GM12864 (cell line): ENCODE measurements at regions not wholly inside any gene's neighbourhood (a gene's known extent, or its start where the extent isn't known, plus 50 kb on each side); places are given as distances from the start of the nearest gene placed in this dataset.
"Not testable (repeated sequence)": the region's sequence is repeated elsewhere in the genome, so short reads cannot be mapped to it uniquely, and the experiment has no call there.

Experiments used
- DNase-seq: peaks from one replicate; pipeline ENCODE4 v3.0.0-alpha.2; 2011; ENCODE audit warnings: low read depth
- H3K4me3 ChIP-seq: 2 replicates; pipeline ENCODE4 v1.5.1; 2011; ENCODE audit warnings: mild to moderate bottlenecking, low read depth, low read length, control low read depth
- TF ChIP-seq, protein P1 (sequence below): IDR thresholded peaks from 2 replicates; pipeline ENCODE4 v1.5.1; 2011; ENCODE audit warnings: low read depth, mild to moderate bottlenecking, moderate library complexity, low read length, control low read depth, inconsistent platforms; ENCODE audit errors: missing control alignments

DNA sequence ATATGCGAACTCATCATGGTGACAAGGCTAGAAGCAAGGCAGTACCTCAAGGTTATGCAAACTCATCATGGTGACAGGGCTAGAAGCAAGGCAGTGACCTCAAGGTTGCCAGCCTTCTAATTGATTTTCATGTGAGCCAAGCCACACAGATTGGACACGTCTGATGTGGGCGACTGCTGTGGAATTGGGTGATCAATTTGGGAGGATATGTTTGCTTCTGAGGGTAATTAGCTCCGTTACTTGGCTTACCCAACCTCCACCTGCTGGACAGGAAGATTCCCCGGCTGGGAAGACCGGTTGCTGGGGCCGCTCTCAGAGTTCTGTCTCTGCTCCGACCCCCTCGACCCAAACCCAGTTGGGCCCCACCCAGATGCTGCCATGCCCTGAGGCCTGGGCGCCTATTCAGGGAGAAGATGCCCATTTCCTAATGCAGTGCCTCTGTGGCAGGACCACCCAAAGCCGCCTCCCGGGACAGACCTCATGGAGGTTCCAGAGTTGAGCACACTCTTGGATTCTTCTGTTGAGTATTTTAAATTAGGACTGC is 69.9 kb upstream of the SHANK2 start:
- H3K4me3 ChIP-seq, result no peak overlapping the region
- TF ChIP-seq, protein P1, sequence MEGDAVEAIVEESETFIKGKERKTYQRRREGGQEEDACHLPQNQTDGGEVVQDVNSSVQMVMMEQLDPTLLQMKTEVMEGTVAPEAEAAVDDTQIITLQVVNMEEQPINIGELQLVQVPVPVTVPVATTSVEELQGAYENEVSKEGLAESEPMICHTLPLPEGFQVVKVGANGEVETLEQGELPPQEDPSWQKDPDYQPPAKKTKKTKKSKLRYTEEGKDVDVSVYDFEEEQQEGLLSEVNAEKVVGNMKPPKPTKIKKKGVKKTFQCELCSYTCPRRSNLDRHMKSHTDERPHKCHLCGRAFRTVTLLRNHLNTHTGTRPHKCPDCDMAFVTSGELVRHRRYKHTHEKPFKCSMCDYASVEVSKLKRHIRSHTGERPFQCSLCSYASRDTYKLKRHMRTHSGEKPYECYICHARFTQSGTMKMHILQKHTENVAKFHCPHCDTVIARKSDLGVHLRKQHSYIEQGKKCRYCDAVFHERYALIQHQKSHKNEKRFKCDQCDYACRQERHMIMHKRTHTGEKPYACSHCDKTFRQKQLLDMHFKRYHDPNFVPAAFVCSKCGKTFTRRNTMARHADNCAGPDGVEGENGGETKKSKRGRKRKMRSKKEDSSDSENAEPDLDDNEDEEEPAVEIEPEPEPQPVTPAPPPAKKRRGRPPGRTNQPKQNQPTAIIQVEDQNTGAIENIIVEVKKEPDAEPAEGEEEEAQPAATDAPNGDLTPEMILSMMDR, result no peak
- DNase-seq, result no peak

DNA sequence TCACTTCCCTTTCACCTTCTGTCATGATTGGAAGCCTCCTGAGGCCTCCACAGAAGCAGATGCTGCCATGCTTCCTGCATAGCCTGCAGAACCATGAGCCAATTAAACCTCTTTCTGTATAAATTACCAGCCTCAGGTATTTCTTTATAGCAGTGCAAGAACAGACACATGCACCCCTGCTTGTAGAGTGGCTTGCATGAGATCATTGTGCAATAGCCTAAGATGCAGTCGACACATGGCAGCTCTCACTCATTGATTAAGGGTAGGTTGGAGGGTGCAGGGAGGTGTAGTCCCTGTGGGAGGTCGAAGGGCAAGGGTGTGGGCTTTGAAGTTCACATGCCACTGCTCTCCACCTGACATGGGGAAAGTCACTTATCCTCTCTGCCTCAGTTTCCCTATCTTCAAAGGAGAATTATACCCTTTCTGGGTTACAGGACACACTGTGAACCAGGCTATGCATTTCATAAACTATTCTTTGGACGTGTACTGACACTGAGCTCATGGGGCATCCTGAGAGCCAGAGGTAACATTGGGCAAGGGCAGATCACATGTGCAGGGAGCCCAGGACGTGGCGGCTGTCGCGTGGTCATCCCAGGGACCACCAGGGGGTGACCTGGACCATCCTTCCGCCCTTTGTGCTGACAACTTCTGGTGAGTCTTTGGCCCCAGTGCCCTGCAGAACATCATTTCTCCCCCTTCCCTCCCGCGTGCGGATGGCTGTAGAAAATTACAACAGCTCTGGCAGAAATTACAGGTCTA is 69.2 kb upstream of the SHANK2 start:
- no peak overlapping the region for H3K4me3 ChIP-seq
- TF ChIP-seq, protein P1, result no peak
- no peak for DNase-seq

DNA sequence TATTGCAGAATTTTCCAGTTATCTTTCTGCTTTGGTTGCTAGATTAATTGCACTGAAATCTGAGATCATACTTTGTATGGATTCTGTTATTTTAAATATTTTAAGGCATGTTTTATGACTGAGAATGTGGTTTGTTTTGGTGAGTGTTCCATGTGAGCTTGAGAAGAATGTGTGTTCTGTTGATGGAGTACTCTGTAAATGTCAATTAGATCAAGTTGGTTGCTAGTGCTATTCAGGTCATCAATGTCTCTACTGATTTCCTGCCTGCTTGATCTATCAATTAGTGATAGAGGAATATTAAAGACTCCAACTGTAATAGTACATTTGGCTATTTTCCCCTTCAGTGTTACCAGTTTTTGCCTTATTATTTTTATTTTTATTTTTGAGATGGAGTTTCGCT is 64.3 kb upstream of the SHANK2 start:
- no peak for DNase-seq
- no peak overlapping the region for H3K4me3 ChIP-seq
- TF ChIP-seq, protein P1, result no peak

DNA sequence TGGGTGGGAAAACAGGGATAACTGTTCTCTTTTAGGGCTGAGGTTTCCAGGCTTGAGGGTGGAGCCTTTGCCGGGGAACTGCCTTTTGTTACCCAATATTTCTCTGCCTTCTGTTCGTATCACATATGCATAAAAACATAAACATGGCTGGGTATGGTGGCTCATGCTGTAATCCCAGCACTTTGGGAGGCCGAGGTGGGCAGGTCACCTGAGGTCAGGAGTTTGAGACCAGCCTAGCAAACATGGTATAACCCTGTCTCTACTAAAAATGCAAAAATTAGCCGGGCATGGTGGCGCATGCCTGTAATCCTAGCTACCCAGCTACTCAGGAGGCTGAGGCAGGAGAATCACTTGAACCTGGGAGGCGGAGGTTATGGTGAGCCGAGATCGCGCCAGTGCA is 60.2 kb upstream of the SHANK2 start:
- DNase-seq, H3K4me3 ChIP-seq: not testable (repeated sequence)

DNA sequence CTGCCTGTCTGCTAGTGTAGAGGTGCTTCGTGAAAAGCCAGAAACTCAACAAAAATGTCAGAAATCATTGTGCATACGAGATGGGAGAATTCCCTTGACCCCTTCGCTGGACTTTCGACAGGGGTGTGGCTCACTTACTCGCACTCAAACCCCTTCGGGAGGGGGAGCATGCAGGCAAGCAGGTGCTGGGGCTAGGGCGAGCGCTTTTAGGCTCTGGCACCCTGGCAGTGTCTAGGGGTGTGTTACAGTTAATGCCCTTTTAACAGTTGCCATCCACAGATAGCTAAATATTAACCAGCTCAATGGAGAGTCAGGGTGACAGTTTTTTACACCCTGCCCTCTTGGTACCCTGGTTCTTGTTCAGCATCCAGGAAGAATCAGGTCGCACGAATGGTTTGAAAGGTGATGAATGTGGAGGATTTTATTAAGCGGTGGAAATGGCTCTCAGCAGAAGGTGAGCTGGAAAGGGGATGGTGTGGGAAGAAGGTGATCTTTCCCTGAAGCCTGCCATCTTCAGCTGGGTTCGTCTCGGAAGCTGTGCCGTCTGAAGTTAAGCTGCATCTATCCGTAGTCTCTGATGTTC is 59.6 kb upstream of the SHANK2 start:
- no peak for DNase-seq
- TF ChIP-seq, protein P1, result no peak
- H3K4me3 ChIP-seq, result no peak overlapping the region

DNA sequence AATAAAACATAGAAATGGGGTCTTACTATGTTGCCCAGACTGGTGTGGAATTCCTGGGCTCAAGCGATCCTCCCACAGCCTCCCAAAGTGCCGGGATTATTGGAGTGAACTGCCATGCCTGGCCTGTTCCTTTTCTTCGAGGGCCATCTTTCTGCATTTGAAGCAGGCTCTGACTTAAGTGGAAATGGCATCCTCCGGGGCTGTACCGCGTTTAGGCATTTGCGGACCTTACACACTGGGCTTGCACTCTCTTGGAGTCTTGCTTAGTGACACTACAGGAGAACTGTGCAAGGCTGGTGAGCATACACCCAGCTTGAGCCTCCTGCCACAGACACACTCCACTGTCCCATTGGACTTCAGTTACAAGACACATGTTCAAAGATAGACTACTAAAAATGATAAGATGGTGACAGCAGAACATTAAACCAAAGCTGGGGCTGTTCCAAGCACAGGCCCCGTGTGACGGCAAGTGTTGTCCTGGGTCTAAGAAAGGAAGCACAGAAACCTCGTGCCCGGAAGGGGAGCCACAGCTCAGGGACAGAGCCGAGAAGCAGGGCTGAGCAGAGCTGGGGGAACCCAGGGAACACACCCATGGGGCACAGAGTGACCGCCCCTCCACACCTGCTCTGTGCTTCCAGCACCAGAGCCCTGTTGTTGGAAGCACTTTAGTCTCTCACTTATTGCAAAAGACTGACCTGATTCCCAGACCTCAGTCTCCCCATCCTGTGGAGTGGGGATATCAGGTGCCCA is 59.0 kb upstream of the SHANK2 start:
- DNase-seq, result no peak
- TF ChIP-seq, protein P1, result no peak
- no peak overlapping the region for H3K4me3 ChIP-seq

DNA sequence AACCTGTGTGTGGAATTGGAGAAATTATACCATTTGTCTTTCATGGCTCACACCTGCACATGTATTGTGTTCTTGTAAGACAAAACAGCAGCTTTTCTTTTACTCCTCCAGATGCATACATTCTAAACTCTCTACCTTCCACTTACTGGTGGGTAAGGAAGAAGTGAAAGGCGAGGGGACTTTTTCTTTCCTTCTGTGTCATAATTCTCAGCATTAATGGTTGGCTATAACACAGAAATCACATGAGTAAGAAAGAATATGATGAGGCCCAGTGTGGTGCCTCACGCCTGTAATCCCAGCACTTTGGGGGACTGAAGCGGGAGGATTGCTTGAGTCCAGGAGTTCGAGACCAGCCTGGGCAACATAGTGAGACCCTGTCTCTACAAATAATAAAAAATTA is 57.8 kb upstream of the SHANK2 start:
- TF ChIP-seq, protein P1, result no peak
- DNase-seq, result no peak
- no peak overlapping the region for H3K4me3 ChIP-seq
